Thymus (tissue), 11 donors: ENCODE measurements at regions not wholly inside any gene's neighbourhood (a gene's known extent, or its start where the extent isn't known, plus 50 kb on each side); places are given as distances from the start of the nearest gene placed in this dataset.

Source experiments
- DNase-seq, 9 donors: peaks; one replicate each; pipeline ENCODE4 v3.0.0-alpha.2; 2013; ENCODE audit warnings: low spot score in 9 of 9, low read depth in 6 of 9, missing footprints in 1 of 9
- H3K27ac ChIP-seq, 2 donors: one replicate each; pipeline ENCODE4 v1.5.1; 2013; ENCODE audit warnings: control low read depth in 1 of 2, low read depth in 1 of 2, low read length in 1 of 2, mild to moderate bottlenecking in 1 of 2, moderate library complexity in 1 of 2
- H3K27me3 ChIP-seq, 2 donors: one replicate each; pipeline ENCODE4 v1.5.1; 2013; ENCODE audit warnings: low read length in 1 of 2; ENCODE audit not compliant: control insufficient read depth in 2 of 2, insufficient read depth in 1 of 2
- H3K36me3 ChIP-seq, 2 donors: one replicate each; pipeline ENCODE4 v1.5.1; 2013; ENCODE audit warnings: low read length in 1 of 2, mild to moderate bottlenecking in 1 of 2, moderate library complexity in 1 of 2; ENCODE audit not compliant: control insufficient read depth in 2 of 2, insufficient read depth in 2 of 2
- H3K4me1 ChIP-seq, 2 donors: one replicate each; pipeline ENCODE4 v1.5.1; 2013; ENCODE audit warnings: low read length in 2 of 2; ENCODE audit not compliant: control insufficient read depth in 2 of 2, insufficient read depth in 2 of 2
- H3K4me3 ChIP-seq, 2 donors: one replicate each; pipeline ENCODE4 v1.5.1; 2013; ENCODE audit warnings: low read length in 2 of 2, control low read depth in 1 of 2, mild to moderate bottlenecking in 1 of 2
- H3K9me3 ChIP-seq, 2 donors: one replicate each; pipeline ENCODE4 v1.5.1; 2013; ENCODE audit warnings: low read length in 1 of 2, mild to moderate bottlenecking in 1 of 2; ENCODE audit not compliant: control insufficient read depth in 2 of 2, insufficient read depth in 1 of 2
- WGBS: extraction: QIAGEN DNeasy Blood & Tissue Kit; methylation state at CpG from one replicate; pipeline ENCODE4 v1.1.7; 2013; 5-methylcytosine and 5-hydroxymethylcytosine counted together
- donor health status: healthy.

DNA sequence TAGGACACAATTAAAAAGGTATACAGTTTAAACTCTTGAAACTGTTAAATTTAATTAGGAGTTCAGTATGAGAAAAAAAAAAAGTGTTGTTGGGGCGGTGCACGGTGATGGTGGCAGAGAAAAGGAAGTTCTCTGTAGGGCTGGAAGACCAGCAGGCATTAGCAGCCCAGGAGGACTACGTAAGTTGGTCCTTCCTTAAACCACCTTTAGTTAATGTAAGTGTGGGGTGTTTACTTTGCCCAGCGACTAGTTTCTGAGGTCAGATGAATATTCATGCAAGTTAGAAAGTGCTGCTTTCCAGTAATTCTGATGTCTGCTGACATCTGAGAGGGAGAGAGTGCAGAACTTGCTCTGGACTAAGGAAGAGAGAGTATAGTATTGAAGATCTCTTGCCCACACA, 54.9 kb downstream of the NKX2-1 start:
- H3K36me3 ChIP-seq, result no peaks in the 10 kb centered on the region
- DNase-seq, result no peak
- no peak overlapping the region for H3K27ac ChIP-seq
- no peaks in the 10 kb centered on the region for H3K9me3 ChIP-seq
- no peaks in the 10 kb centered on the region for H3K27me3 ChIP-seq
- H3K4me1 ChIP-seq, result no peaks in the 10 kb centered on the region
- WGBS, result 93% methylated on average over 4 of the region's 4 CpGs
- H3K4me3 ChIP-seq, result no peak overlapping the region

- 93% methylated on average over 1 of the region's 1 CpG for WGBS
- H3K4me1 ChIP-seq, result no peaks in the 10 kb centered on the region
- no peaks in the 10 kb centered on the region for H3K9me3 ChIP-seq
- no peak overlapping the region for H3K4me3 ChIP-seq
- no peaks in the 10 kb centered on the region for H3K27me3 ChIP-seq
- H3K36me3 ChIP-seq, result no peaks in the 10 kb centered on the region
- H3K27ac ChIP-seq, result no peak overlapping the region
- DNase-seq, result no peak
Measured at GRCh38 chr14:36462890-36463289, 57.1 kb downstream of the NKX2-1 start.

DNA sequence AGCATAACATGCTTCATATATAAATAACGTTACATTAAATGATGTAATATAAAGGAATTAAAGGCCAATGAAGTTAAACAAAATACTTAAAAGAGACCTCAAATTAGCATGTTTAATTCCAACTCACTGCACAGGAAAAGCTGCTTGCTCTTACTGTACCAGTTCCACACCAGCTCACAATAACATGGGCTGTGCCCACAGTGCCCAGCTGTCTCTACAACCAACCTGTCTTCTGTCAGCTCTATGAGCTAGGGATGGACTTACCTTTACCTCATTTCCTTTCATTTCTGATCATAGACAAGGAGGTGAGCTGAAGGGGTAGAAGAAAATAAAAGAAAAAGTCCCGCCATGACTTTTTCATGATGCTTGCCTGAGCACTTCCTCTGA, 64.8 kb downstream of the NKX2-1 start:
- Histone ChIP-seq H3K36me3 (no peaks in the 10 kb centered on the region), H3K4me1 (no peaks in the 10 kb centered on the region), H3K27me3 (no peaks in the 10 kb centered on the region), H3K4me3 (no peak overlapping the region), H3K9me3 (no peaks in the 10 kb centered on the region), H3K27ac (no peak overlapping the region)
- 79% methylated on average over 2 of the region's 2 CpGs for WGBS
- no peak for DNase-seq

GRCh38 chr14:36454599-36455240, 65.3 kb downstream of the NKX2-1 start:
- Histone ChIP-seq H3K27ac (no peak overlapping the region), H3K4me1 (no peaks in the 10 kb centered on the region), H3K27me3 (no peaks in the 10 kb centered on the region), H3K9me3 (no peaks in the 10 kb centered on the region), H3K36me3 (no peaks in the 10 kb centered on the region), H3K4me3 (no peak overlapping the region)
- DNase-seq, result no peak
- WGBS, result 42% methylated on average over 5 of the region's 5 CpGs

GRCh38 chr14:36452860-36453259, 67.2 kb downstream of the NKX2-1 start:
- 68% methylated on average over 7 of the region's 7 CpGs for WGBS
- Histone ChIP-seq H3K4me3 (no peak overlapping the region), H3K36me3 (no peaks in the 10 kb centered on the region), H3K27ac (no peak overlapping the region), H3K9me3 (no peaks in the 10 kb centered on the region), H3K4me1 (no peaks in the 10 kb centered on the region), H3K27me3 (no peaks in the 10 kb centered on the region)
- no peak for DNase-seq

GRCh38 chr14:36451310-36452065, 68.5 kb downstream of the NKX2-1 start:
- Histone ChIP-seq H3K4me1 (no peaks in the 10 kb centered on the region), H3K27ac (no peak overlapping the region), H3K27me3 (no peaks in the 10 kb centered on the region), H3K36me3 (no peaks in the 10 kb centered on the region), H3K4me3 (no peak overlapping the region), H3K9me3 (no peaks in the 10 kb centered on the region)
- no peak for DNase-seq
- WGBS, result 80% methylated on average over 8 of the region's 8 CpGs

DNA sequence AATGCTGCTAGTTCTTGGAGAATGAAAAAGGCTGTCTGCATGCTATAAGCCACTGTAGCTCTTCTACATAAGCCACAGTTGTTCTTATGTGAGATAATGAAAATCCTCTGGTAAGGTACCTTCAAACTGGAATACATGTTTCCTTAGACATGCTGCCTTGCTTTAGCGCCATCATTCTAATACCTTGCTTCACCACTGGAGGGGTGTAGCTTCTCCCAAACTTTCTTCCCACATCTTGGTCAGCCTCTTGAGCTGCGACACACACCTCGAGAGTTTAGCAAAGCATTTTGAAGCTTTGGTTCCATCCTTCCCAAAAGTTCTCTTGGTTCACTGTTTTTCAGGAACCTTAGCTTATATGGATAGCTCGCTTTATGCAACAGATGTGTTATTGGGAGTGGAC, 69.5 kb downstream of the NKX2-1 start:
- no peak overlapping the region for H3K27ac ChIP-seq
- H3K4me1 ChIP-seq, result no peaks in the 10 kb centered on the region
- no peaks in the 10 kb centered on the region for H3K9me3 ChIP-seq
- no peaks in the 10 kb centered on the region for H3K27me3 ChIP-seq
- DNase-seq, result no peak
- WGBS, result 93% methylated on average over 4 of the region's 4 CpGs
- H3K36me3 ChIP-seq, result no peaks in the 10 kb centered on the region
- H3K4me3 ChIP-seq, result no peak overlapping the region

- Histone ChIP-seq H3K27ac (no peak overlapping the region), H3K36me3 (no peaks in the 10 kb centered on the region), H3K4me1 (no peaks in the 10 kb centered on the region), H3K27me3 (no peaks in the 10 kb centered on the region), H3K4me3 (no peak overlapping the region), H3K9me3 (no peaks in the 10 kb centered on the region)
- DNase-seq, result no peak
- 80% methylated on average over 4 of the region's 4 CpGs for WGBS
Measured at GRCh38 chr14:36449903-36450302, 70.1 kb downstream of the NKX2-1 start.

DNA sequence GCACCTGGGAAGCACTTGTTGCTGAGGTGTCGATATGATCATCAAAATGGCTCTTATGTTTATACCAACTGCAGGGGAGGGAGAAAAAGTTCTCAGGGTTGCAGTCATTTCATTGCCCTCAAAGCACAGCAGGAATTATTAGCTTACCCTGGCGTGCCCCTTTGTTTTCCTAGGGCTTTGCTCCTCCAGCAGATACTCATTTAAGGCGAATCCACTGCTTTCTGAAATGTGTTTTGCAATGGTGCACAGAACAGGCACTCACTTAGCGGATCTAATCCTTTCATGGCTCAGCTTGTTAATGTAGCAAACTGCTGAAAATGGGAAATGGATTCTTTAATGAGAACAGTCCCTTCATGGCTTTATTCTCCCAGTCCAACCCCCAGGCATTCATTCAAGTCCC, 76.7 kb downstream of the NKX2-1 start:
- 63% methylated on average over 4 of the region's 4 CpGs for whole genome bisulfite sequencing
- Histone ChIP-seq H3K36me3 (no peaks in the 10 kb centered on the region), H3K27me3 (no peaks in the 10 kb centered on the region), H3K4me1 (no peaks in the 10 kb centered on the region), H3K9me3 (no peaks in the 10 kb centered on the region), H3K4me3 (no peak overlapping the region), H3K27ac (no peak overlapping the region)
- no peak for DNase-seq
